GM12892 (cell line): ENCODE measurements at regions not wholly inside any gene's neighbourhood (a gene's known extent, or its start where the extent isn't known, plus 50 kb on each side); places are given as distances from the start of the nearest gene placed in this dataset.

Experiments
- POLR2A ChIP-seq: IDR thresholded peaks from 2 replicates; pipeline ENCODE4 v1.6.1; 2011; ENCODE audit warnings: low read depth, low read length, control low read depth
- POLR2AphosphoS5 ChIP-seq: IDR thresholded peaks from 2 replicates; pipeline ENCODE4 v1.6.1; 2011; ENCODE audit warnings: low read depth, low read length, control low read depth
- TAF1 ChIP-seq: IDR thresholded peaks from 2 replicates; pipeline ENCODE4 v1.6.1; 2011; ENCODE audit warnings: low read depth, mild to moderate bottlenecking, control low read depth, low read length, borderline replicate concordance

DNA sequence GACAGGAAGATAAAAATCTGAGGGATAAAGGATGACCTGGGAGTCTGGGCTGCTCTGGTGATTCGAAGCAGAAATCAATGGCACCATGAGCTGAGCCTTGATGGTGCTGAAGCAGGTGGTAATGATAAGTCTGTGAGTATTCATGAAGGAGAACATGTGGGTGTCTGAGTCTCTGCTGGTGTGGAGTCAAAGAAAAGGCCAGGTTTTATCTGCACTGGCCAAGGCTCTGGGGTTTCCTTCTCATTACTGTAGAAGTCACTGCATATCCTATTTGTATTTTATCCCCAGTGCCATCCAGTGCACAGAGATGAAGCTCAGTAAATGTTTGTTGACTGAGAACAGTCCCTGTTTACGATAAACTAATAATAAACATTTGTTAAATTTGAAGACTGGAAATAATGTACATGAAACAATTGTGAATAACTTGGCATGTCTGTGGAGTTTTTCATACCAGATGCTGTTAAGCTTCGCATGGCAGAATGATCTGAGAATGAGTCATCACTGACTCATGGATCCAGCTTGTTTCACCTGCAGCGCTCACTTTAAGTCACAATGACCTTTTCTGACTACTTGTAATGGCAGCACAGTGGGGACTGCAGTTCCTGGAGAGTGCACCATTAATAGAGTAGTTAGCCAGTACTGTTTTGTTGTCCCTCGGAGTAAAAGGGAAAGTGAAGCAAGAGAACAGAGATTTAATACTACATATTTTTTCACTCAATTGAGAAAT, 538.5 kb downstream of the HTR7 start:
- no peak for TF ChIP-seq POLR2AphosphoS5
- no peak for TF ChIP-seq POLR2A
- no peak for TF ChIP-seq TAF1
